Fibroblast of upper back skin (primary cell): ENCODE measurements at regions not wholly inside any gene's neighbourhood (a gene's known extent, or its start where the extent isn't known, plus 50 kb on each side); places are given as distances from the start of the nearest gene placed in this dataset.
"Not testable (repeated sequence)": the region's sequence is repeated elsewhere in the genome, so short reads cannot be mapped to it uniquely, and the experiment has no call there.

Experiments
- DNase-seq: peaks from one replicate; pipeline ENCODE4 v3.0.0-alpha.2; 2013

GRCh38 chr10:131824371-131825149 is 76.2 kb upstream of the PPP2R2D start:
- DNase-seq, result no peak

GRCh38 chr10:131825150-131825848 is 75.5 kb upstream of the PPP2R2D start:
- DNase-seq, result no peak

- DNase-seq, result no peak
Observed at GRCh38 chr10:131825960-131826650, 74.7 kb upstream of the PPP2R2D start.

- DNase-seq, result no peak
Observed at GRCh38 chr10:131829156-131829930, 71.5 kb upstream of the PPP2R2D start.

- DNase-seq, result no peak
Observed at GRCh38 chr10:131830446-131831130, 70.2 kb upstream of the PPP2R2D start.

GRCh38 chr10:131831561-131831960 is 69.2 kb upstream of the PPP2R2D start:
- DNase-seq, result no peak

- no peak for DNase-seq
Observed at GRCh38 chr10:131832056-131832685, 68.6 kb upstream of the PPP2R2D start.

- no peak for DNase-seq
Observed at GRCh38 chr10:131833013-131833412, 67.8 kb upstream of the PPP2R2D start.

- DNase-seq, result no peak
Observed at GRCh38 chr10:131833446-131834080, 67.2 kb upstream of the PPP2R2D start.

GRCh38 chr10:131834152-131834810 is 66.5 kb upstream of the PPP2R2D start:
- DNase-seq, result no peak

- no peak for DNase-seq
Observed at GRCh38 chr10:131838966-131839742, 61.7 kb upstream of the PPP2R2D start.

GRCh38 chr10:131839880-131840787 is 60.7 kb upstream of the PPP2R2D start:
- DNase-seq, result not testable (repeated sequence)

- no peak for DNase-seq
Observed at GRCh38 chr10:131840788-131841118, 60.1 kb upstream of the PPP2R2D start.

GRCh38 chr10:131841131-131841660 is 59.6 kb upstream of the PPP2R2D start:
- no peak for DNase-seq

- no peak for DNase-seq
Observed at GRCh38 chr10:131841661-131842139, 59.1 kb upstream of the PPP2R2D start.

- no peak for DNase-seq
Observed at GRCh38 chr10:131842351-131843088, 58.3 kb upstream of the PPP2R2D start.

GRCh38 chr10:131843089-131843595 is 57.7 kb upstream of the PPP2R2D start:
- DNase-seq, result no peak

GRCh38 chr10:131843881-131844284 is 56.9 kb upstream of the PPP2R2D start:
- no peak for DNase-seq
